Activated CD4-positive, alpha-beta T cell treated with anti-CD3 and anti-CD28 coated beads for 48 hours (primary cell): ENCODE measurements at regions not wholly inside any gene's neighbourhood (a gene's known extent, or its start where the extent isn't known, plus 50 kb on each side); places are given as distances from the start of the nearest gene placed in this dataset.

Experiments used
- DNase-seq: peaks from one replicate; pipeline ENCODE4 v3.0.0-alpha.2; 2020

DNA sequence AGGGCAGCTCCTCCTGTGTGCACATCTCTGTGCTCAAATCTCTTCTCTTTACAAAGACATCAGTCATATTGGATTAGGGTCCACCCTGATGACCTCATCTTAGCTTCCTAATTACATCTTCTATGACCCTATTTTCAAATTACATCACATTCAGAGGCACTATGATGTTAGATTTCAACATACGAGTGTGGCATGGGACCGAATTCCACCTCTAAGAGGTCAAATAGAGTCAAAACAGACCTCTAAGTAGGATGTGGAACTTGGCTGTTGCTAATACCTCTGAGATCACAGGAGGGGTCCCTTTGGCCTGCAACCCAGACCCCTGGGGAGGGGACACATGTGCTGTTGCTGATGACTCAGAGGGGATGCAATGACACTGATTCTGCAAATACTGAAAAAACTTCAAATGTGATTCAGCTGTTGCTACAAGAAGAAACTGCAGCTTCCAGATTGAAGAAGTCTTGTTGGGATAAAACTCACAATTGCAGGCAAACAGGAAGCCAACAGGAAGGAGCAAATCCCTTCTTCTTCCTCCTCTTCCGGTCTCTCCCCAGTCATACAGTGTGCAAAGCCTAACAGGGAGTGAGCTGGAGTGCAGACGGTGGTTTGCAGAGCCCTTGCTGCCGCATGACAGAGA is 216.2 kb downstream of the MYLK4 start:
- no peak for DNase-seq

DNA sequence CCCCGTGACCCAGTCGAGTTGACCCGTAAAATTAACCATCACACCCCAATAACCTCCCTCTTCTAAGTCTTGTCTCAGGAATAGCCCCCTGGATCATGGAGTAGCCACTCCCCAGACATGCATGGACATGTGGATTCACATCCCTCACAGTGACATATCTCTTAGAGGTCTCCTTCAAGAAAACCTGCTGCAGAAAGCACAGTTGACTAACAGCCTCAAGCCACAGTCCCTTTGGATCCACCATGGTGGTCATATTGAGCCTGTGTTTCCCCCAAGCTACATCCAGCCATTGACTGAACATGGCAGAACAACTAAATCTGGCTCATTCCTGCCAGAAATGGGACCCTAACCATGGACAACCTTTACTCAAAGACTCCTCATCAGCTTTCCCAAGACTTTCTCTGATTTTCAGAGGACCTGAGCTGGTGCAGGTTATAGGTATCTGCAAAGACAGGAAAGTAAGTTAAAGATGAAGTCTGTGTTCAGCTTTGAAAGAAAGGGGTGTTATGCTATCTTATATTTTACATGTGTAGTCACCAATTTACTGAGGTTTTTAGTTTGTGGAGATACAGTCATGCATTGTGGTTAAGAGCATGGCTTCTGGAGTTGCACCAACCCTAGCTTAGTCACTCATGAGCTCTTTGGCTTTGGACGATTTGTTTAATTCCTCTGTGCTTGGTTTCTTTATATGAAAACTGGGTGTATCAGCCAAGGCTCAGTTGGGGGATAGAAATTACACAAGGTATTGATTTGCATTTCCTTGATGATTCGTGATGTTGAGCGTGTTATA is 219.1 kb downstream of the MYLK4 start:
- DNase-seq = no peak

DNA sequence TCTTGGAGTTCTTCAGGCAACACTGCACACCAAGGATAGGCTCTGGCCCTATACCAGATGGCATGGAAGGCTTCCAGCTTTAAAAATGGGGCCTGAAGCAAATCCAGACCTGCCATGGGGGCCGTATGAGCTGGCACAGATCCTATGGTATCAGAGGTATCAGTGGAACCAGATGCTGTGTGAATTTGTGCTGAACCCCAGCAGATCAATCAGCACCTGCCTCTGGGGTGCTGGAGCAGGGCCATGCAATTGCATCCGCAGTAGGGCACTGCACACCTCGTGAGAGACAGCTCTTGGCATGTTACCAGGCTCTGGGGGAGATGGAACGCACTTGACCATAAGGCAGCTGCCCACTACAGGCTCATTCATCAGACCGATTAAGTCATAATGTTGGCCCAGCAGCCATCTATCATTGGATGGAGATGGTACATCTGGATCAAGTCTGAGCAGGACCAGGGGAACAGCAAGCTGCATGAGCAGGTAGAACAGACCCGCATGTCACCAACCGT is 221.5 kb downstream of the MYLK4 start:
- no peak for DNase-seq

DNA sequence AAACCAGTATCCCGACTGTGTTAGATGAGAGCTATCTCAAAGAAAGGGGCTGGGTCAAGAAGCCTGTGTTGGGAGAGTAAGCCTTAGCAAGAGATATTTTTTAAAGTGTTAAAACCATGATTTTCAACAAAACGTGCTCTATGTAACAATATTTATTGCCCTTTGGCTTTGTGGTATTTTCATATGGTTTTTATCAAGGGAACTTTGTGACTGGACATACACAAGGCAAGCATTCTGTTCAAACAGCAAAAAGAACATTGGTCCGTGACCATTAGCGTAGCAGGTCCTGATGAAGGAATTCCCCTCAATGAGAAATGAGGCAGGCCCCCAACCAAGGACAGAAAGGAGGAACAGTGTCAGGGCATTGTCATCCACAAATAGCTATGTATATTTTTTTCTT is 222.6 kb downstream of the MYLK4 start:
- DNase-seq = no peak

DNA sequence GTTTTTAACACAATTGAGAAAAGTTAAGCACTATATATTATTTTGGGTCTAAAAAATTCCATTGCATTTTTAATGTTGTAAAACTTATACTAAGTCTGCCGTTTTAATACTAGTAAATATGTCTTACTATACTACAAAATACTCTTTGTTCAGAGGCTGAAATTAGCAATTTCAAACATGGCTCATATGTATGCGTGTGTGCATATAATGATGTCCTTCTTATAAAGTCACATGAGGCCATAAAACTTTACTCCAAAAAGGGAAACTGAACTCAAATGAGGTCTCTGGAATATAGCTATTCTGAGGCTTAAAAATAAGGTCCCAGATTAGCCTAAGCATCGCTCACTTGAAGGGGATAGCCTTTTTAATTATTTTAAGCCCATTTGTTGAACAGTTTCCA is 224.0 kb downstream of the MYLK4 start:
- no peak for DNase-seq

DNA sequence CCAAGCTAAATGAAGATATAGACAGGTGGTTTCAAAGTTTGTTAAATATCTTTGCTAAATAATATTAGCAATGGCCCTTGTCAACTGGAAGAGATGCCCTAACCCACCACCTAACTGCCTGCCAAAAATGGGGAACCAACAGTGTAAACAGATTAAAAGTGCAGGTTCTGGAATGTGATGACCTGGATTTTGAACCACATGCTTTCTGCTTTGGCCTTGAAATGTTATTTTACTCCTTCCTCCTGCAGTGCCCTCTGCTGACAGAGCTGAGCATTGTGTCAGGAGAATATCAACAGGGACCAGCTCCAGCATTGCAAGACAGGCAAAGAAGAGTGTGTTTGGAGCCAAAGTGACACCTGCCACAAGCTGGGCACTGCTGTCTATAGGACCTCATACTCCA is 226.6 kb downstream of the MYLK4 start:
- peak; percentile 14 for DNase-seq

DNA sequence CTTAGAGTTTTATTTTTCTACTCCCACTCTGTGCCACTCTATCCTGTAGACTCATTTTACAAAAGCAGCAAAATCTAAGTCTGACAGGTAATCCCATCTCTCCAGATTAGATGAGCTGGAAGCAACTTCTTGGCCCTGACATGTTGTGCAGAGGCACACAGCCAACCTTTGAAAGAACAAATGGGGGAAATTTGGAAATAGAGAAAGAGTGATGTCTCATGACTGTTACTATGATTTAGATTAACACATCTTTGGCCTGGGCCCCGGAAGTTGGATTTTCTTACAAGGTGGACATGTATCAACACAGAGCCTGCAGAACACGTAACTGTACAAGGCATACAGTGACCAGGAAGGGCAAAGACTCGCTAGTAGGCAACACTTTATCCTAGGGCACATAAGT is 227.7 kb downstream of the MYLK4 start:
- DNase-seq = no peak

DNA sequence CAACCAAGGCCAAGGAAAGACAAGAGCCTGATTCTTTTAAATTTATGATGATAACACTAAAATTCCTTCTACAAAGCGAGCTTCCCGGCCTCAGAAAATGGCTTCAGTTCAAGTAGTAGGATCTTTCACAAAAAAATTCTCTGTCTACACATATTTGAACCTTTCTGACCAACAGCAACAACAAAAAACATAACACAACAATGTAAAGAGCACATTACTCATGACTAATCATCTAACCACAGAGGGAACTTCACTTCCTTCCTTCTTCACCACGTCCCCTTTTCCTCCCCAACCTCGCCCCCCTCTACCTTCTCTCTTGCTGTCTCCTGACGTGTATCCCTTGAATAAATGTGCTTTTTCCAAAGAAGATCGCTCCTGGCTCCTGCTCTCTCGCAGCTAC is 228.2 kb downstream of the MYLK4 start:
- DNase-seq = no peak

DNA sequence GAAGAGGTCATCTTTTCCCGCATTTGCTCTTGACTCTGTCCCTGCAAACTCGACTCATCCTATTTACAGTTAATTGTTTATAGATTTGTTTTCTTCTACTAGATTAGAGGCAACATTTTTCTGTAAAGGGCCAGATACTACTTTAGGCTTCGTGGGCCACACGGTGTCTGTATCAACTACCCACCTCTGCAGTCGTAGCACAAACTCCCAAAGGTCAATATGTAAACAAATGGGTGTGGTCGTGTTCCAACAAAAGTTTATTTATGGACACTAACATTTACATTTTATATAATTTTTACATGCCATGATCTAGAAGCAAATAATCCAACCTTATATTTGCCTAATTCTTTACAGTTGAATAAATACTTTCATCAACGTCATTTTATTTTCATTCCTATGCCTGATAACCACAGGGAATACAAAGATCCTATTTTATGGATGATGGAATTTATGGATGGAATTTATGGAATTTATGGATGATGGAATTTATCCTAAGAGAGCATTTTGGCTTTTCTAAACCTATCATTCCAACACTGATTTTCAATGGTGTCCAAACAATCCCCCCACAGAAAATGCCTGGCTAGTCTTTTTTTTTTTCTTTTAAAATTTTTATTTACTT is 232.8 kb downstream of the MYLK4 start:
- no peak for DNase-seq

DNA sequence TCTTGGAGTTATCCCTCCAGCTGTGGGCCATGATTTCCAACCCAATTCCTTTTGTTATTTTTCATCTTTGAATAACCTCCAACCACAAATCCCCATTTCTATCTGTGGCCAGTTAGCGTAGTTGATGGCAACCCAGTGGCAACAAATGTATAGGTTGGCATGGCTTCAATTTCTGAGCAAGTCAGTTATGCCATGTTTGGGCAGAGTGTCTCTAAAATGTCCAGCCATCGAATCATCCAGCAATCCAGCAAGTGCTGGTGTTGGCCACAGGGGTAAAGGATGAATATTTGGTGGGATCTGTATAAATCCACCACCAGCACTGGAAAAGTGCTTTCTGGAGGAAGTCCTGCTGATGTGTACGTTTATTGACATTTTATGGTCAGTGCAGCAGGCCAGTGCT is 233.3 kb downstream of the MYLK4 start:
- no peak for DNase-seq

DNA sequence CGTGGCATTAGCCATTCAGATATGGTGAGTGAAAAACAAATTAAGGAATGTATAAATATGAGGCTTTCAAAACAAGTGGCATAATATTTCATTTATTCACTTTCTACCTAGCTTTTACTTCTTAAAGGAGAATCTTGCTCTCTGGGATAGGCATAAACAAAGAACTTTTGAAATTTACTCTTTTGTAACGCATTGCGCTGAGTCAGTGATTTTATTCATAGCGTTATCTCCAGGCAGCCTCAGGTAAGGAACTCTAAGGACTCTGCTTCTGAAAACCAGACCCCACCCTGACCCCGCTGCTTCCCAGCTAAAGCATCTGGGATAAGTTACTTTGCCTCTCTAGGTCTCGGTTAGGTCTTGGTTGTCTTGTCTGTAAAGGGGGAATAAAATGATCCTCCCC is 234.7 kb downstream of the MYLK4 start:
- DNase-seq = no peak

DNA sequence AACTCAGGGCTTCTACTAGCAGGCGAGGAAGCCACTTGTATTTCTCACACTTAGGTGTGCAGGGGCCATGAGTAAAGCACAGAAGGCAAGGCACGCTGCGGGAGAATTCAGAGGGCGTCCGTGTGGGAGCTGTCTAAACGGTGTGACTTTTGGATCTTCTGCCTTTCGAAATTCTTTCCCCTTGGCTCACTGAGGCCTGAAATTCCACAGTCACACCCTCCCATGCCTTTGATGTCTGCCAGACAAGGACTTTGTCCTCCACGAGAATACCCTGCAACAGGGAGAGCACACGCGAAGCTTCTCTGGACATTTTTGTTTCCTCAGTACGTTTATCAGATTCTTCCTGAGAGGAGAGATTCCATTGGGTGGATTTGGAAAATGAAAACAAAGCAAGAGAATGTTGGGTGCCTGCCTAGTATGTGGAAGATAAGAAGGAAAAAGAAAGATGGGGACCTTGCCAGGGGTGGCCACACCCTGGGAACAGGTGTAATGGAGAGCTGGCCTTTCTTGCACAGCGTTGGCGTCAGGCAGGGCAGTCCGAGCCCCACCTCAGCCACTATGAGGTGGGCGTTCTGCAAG is 235.7 kb downstream of the MYLK4 start:
- DNase-seq = no peak

DNA sequence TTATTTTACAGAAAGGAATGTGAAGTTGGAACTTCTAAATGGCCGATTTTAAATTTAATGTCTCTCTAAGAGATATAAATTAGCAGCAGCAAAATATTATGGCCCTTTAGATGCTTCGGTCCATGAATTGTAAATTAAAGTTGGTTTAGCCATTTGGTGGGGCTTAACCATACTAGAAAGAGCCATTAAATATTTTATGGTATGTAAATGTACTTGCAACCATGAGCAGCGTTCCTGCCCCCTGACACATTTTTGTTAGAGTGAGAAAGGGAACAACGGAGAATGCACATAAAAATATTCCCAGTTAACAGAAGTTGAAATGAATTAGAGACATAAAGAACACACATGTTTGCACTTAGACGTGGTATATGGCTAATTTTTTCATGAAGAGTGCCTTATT is 237.9 kb downstream of the MYLK4 start:
- DNase-seq = no peak

DNA sequence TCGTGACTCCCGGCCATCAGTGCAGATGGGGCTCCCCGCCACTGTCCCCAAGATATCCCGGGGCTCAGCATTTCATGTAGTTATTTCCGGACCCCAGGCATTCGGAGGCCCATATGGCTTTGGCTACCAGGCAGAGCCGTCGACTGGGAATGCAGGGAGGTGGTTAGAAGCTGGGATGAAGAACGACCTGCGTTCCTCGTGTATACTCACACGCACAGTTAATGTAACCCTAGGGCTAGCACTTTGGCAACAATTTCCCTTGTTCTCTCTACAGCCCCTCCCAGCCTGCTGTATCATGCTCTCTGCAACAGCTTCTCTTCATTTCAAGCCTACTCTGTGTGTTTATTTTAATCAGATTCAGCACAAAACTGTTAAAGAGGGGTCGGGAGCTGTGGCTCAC is 240.4 kb downstream of the MYLK4 start:
- no peak for DNase-seq

DNA sequence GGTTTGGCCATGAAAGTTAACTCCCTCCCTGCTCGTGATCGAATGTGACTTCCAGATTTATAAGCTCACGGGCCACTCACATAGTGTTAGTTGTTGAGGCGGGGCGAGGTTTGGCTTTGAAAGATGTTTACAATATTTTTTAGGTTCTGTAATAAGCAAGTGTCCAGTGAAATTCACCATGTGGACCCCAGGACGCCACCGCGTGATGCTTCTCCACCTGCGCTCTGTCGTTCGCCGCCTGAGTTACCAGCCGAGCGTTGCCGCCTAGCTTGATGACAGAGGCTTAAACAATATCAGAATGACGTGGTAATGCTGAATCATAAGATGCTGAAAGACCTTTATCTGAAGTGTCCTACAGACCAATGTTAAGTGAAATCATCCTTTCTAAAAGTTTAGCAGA is 241.0 kb downstream of the MYLK4 start:
- no peak for DNase-seq

DNA sequence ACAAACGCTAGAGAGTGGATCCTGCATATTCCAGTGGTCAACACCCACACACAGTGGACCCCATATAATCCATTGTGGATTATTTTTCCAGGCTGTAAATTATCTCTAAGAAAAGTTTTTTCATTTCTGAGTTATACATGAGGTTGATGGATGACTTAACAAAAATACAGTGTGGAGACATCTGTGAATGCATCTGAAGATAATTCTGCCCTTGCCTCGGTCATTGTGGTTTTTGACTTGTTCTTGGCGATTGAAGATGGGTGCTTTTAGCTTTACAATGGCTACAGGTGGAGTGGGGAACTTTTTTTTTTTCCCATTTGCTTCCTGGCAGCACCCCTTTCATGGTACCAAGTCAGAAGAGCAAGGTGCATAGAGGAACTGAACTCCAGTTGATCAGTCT is 242.7 kb downstream of the MYLK4 start:
- DNase-seq = no peak

DNA sequence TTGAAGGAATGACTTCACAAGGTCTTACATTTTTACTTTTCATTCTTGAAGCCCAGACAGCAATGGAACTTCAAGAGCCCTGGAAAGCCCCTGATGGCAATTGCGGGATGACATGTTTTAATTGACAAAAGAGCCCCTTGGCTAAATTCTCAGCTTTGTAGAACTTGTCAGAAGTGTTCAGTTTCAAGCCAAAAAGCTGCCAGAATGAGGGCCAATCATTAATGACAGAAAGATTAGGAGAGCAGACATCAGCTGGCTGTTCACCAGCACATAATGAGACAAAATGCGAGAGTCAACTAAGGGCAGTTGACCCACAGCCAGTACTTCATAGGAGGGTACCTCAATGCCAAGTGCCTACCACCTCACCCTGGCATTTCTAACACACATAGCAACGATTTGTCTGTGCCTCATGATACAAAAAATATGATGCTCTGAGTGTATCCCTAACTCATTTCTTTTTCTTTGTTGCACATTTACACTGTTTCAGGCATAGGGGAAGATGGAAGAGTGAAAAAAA is 243.1 kb downstream of the MYLK4 start:
- DNase-seq = no peak

DNA sequence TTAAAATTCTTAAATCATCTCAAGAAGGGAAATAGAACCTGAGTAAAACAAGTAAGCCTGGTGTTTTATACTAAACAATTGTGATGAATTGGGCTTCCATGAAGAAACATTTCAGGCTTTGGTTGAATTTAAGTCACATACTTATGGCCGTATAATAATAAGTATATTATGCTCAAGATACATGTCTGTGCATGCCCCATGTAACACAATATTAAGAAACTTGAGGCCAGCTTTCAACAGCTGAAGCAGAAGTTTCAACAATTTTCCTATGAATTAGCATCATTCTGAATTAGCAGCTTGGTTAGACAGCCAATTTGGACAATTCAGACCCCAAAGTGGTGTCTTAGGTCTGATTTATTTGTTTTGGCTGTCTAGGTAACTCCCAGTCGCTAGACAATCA is 243.7 kb downstream of the MYLK4 start:
- no peak for DNase-seq

DNA sequence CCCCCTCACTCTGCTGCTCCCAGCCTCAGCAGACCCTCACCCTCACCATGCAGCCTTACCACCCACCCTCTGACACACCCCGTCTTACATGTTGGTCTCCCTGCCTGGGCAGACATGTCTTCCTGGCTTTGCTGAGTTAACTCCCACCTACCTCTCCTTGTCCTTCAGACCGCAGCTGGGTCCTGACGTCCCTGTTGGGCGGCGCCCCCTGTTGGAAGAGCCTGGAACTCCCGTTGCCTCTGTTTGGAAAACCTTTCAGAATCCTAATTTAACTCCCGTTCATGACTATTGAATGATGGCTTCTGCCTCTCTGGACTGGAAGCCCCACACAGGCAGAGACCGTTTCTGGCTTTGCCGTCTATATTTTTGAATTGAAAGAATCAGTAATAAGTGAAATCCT is 245.1 kb downstream of the MYLK4 start:
- peak; percentile 30 for DNase-seq

DNA sequence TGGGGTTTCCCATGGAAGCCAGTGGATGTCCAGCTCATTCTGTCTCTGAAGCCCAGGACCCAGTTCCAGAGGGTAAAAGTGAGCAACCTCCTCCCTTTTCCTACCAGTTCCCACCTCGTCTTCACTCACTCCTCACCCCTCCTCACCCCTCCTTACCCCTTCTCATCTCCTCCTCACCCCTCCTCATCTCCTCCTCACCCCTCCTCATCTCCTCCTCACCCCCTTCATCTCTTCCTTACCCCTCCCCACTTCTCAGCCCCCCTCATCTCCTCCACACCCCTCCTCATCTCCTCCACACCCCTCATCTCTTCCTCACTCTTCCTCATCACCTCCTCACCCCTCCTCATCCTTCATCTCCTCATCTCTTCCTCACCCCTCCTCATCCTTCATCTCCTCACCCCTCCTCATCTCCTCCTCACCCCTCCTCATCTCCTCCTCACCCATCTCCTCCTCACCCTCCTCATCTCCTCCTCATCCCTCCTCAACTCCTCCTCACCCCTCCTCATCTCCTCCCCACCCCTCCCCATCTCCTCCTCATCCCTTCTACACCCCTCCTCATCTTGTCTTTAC is 246.1 kb downstream of the MYLK4 start:
- no peak for DNase-seq

DNA sequence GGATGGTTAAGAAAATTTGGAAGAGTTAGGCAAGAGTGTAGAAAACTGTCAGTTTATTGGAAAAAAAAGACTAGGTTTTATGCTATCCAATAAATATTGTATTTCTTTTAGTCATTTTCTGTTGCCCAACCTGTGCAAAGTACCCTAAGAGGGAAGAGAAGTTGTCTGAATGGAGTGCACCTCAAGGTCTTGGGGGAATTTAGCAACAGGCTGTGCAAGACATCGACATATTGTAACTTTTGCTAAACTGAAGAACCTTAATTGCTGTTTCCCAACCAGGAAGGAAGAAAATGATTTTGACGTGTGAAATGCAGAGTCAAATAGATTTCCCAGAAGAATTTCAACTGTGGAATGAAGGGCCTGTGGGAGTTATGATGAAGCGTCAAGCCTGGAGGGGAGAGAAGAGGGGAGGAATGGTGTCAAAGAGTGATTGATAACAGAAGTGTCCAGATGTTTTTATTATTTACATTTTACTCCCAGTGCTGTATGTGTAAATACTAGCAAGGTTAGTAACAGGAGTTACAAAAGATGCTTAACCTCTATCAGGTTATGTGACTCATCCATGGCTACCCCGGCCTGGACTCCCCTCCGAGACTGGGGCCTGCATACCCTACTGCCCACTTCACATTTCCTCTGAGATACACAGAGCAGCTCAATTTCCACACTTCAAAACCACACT is 246.8 kb downstream of the MYLK4 start:
- DNase-seq = no peak

DNA sequence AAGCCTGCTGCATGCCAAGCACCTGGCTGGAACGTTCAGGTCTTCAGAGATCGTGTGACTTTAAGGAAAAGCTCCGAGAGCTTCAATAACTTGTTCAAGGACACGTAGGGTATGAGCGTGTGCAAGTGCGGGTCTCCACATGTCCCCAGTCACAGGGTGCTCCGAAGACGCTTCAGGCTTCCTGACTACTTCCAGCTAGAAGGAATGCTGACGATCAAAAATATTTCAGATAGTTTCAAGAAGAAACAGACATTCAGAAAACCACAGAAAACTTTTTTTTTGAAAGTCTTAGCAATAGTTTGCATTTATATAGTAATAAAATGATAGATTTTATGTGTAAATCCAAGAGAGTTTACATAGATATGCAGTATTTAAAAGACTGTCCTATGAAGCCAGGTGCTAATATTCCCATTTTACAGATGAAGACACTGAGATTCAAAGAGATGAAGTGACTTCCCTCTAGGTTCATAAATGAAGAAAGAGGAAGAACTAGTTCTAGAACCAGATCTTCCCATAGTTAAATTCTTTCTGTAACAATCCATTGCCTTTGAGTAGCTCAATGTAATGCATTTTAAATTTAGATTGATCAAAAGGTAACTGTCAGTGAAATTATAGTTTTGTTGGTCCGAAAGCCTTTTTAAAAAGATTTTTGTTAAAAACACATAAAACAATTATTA is 247.6 kb downstream of the MYLK4 start:
- DNase-seq = no peak
